Panc1 (cell line): ENCODE measurements at regions not wholly inside any gene's neighbourhood (a gene's known extent, or its start where the extent isn't known, plus 50 kb on each side); places are given as distances from the start of the nearest gene placed in this dataset.

Experiments
- CTCF ChIP-seq: fragments of 450-650 bp; IDR thresholded peaks from 2 replicates; pipeline ENCODE4 v1.5.1; 2017; ENCODE audit warnings: mild to moderate bottlenecking
- POLR2AphosphoS5 ChIP-seq: IDR thresholded peaks from 2 replicates; pipeline ENCODE4 v1.6.1; 2012; ENCODE audit warnings: mild to moderate bottlenecking, low read depth, low read length, moderate library complexity
- REST ChIP-seq, 2 experiments: IDR thresholded peaks; 2 replicates each; pipeline ENCODE4 v1.6.1; 2011 to 2012; ENCODE audit warnings: low read depth in 2 of 2, control low read depth in 1 of 2, low read length in 1 of 2, mild to moderate bottlenecking in 1 of 2, moderate library complexity in 1 of 2; ENCODE audit not compliant: insufficient read depth in 1 of 2
- SIN3A ChIP-seq: IDR thresholded peaks from 2 replicates; pipeline ENCODE4 v1.6.1; 2012; ENCODE audit warnings: low read depth, mild to moderate bottlenecking, low read length, moderate library complexity, borderline replicate concordance; ENCODE audit not compliant: insufficient read depth
- TCF7L2 ChIP-seq: IDR thresholded peaks from 2 replicates; pipeline ENCODE4 v1.6.1; 2011; ENCODE audit warnings: mild to moderate bottlenecking, low read depth, low read length, inconsistent platforms

GRCh38 chrX:42385730-42386129, 392.2 kb downstream of the PPP1R2C start:
- TF ChIP-seq CTCF = no peak
- TF ChIP-seq REST (IDR thresholded peaks at IDR 0.05; ENCODE audit: insufficient read depth in 1 of 2, low read depth in 2 of 2, low read length in 1 of 2) = no peak
- no peak for TF ChIP-seq SIN3A
- no peak for TF ChIP-seq POLR2AphosphoS5
- TF ChIP-seq TCF7L2 = no peak
